NT2/D1 (cell line): ENCODE measurements at regions not wholly inside any gene's neighbourhood (a gene's known extent, or its start where the extent isn't known, plus 50 kb on each side); places are given as distances from the start of the nearest gene placed in this dataset.

Experiments used
- DNase-seq: peaks from one replicate; pipeline ENCODE4 v3.0.0-alpha.2; 2011; ENCODE audit warnings: low read depth, low spot score
- H3K27me3 ChIP-seq: 2 replicates; pipeline ENCODE4 v1.6.0; 2011; ENCODE audit warnings: mild to moderate bottlenecking; ENCODE audit not compliant: insufficient read length, insufficient read depth
- H3K36me3 ChIP-seq: 2 replicates; pipeline ENCODE4 v1.6.1; 2011; ENCODE audit warnings: mild to moderate bottlenecking, low read length, mixed read lengths; ENCODE audit not compliant: insufficient read depth, insufficient read length
- H3K4me1 ChIP-seq: 2 replicates; pipeline ENCODE4 v1.5.1; 2011; ENCODE audit not compliant: insufficient read depth, insufficient read length
- H3K4me3 ChIP-seq: 2 replicates; pipeline ENCODE4 v1.5.1; 2011; ENCODE audit warnings: low read depth; ENCODE audit not compliant: insufficient read length
- H3K9ac ChIP-seq: 2 replicates; pipeline ENCODE4 v1.6.0; 2011; ENCODE audit warnings: low read depth; ENCODE audit not compliant: insufficient read length
- H3K9me3 ChIP-seq: 2 replicates; pipeline ENCODE4 v1.5.1; 2011; ENCODE audit warnings: mild to moderate bottlenecking, low read length; ENCODE audit not compliant: insufficient read depth
- SUZ12 ChIP-seq: IDR thresholded peaks from 2 replicates; pipeline ENCODE4 v1.6.1; 2011; ENCODE audit not compliant: insufficient read length, insufficient read depth; ENCODE audit errors: extremely low read depth
- YY1 ChIP-seq: IDR thresholded peaks from 2 replicates; pipeline ENCODE4 v1.6.1; 2011; ENCODE audit not compliant: insufficient read length, insufficient read depth
- ZNF274 ChIP-seq: IDR thresholded peaks from 2 replicates; pipeline ENCODE4 v1.6.1; 2011; ENCODE audit warnings: mild to moderate bottlenecking, low read depth, low read length

- TF ChIP-seq ZNF274: no peak
- TF ChIP-seq YY1: no peak
- TF ChIP-seq SUZ12: no peak
- Histone ChIP-seq H3K9me3 (no peaks in the 10 kb centered on the region; the same call in 1 of the 2 replicates), H3K4me3 (no peak overlapping the region), H3K9ac (no peak overlapping the region), H3K4me1 (no peaks in the 10 kb centered on the region), H3K27me3 (no peaks in the 10 kb centered on the region), H3K36me3 (no peaks in the 10 kb centered on the region)
- DNase-seq: no peak
Observed at GRCh38 chr20:43798291-43799149, 71.7 kb upstream of the GTSF1L start.

- Histone ChIP-seq H3K4me3 (no peak overlapping the region), H3K9me3 (peaks cover 11% of the 10 kb centered on the region), H3K4me1 (no peaks in the 10 kb centered on the region), H3K36me3 (no peaks in the 10 kb centered on the region), H3K9ac (no peak overlapping the region), H3K27me3 (no peaks in the 10 kb centered on the region)
- DNase-seq: no peak
- TF ChIP-seq YY1 (no peak), SUZ12 (no peak), ZNF274 (no peak)
Observed at GRCh38 chr20:43794326-43794725, 67.5 kb upstream of the GTSF1L start.

- Histone ChIP-seq H3K9ac (no peak overlapping the region), H3K27me3 (no peaks in the 10 kb centered on the region), H3K9me3 (peaks cover 11% of the 10 kb centered on the region), H3K4me1 (no peaks in the 10 kb centered on the region), H3K4me3 (no peak overlapping the region), H3K36me3 (no peaks in the 10 kb centered on the region)
- no peak for TF ChIP-seq SUZ12
- TF ChIP-seq ZNF274: no peak
- TF ChIP-seq YY1: no peak
- no peak for DNase-seq
Observed at GRCh38 chr20:43789593-43789992, 62.8 kb upstream of the GTSF1L start.

- H3K9ac ChIP-seq: no peak overlapping the region
- H3K9me3 ChIP-seq: peaks cover 11% of the 10 kb centered on the region
- no peaks in the 10 kb centered on the region for H3K27me3 ChIP-seq
- no peak overlapping the region for H3K4me3 ChIP-seq
- TF ChIP-seq SUZ12: no peak
- H3K36me3 ChIP-seq: no peaks in the 10 kb centered on the region
- no peaks in the 10 kb centered on the region for H3K4me1 ChIP-seq
- DNase-seq: no peak
Observed at GRCh38 chr20:43787937-43788336, 61.1 kb upstream of the GTSF1L start.

- TF ChIP-seq YY1 (no peak), SUZ12 (no peak), ZNF274 (no peak)
- H3K9ac ChIP-seq: no peak overlapping the region
- DNase-seq: no peak
- no peaks in the 10 kb centered on the region for H3K36me3 ChIP-seq
- no peak overlapping the region for H3K4me3 ChIP-seq
- peaks cover 1% of the 10 kb centered on the region; the same call in 1 of the 2 replicates for H3K9me3 ChIP-seq
- no peaks in the 10 kb centered on the region for H3K27me3 ChIP-seq
- H3K4me1 ChIP-seq: no peaks in the 10 kb centered on the region
Observed at GRCh38 chr20:43786885-43787284, 60.1 kb upstream of the GTSF1L start.

GRCh38 chr20:43781215-43781614, 54.4 kb upstream of the GTSF1L start:
- DNase-seq: no peak
- Histone ChIP-seq H3K27me3 (no peaks in the 10 kb centered on the region), H3K4me3 (no peak overlapping the region), H3K36me3 (no peaks in the 10 kb centered on the region), H3K9ac (no peak overlapping the region), H3K4me1 (no peaks in the 10 kb centered on the region), H3K9me3 (no peaks in the 10 kb centered on the region; the same call in 1 of the 2 replicates)
- no peak for TF ChIP-seq ZNF274
- no peak for TF ChIP-seq SUZ12
- TF ChIP-seq YY1: no peak

- no peak overlapping the region for H3K4me3 ChIP-seq
Observed at GRCh38 chr20:43778375-43778774, 51.6 kb upstream of the GTSF1L start.

GRCh38 chr20:43776691-43777090, 49.9 kb upstream of the GTSF1L start:
- no peak for DNase-seq
- Histone ChIP-seq H3K4me1 (no peaks in the 10 kb centered on the region), H3K27me3 (no peaks in the 10 kb centered on the region), H3K4me3 (no peak overlapping the region), H3K9me3 (no peaks in the 10 kb centered on the region; the same call in 1 of the 2 replicates), H3K9ac (no peak overlapping the region), H3K36me3 (no peaks in the 10 kb centered on the region)
- no peak for TF ChIP-seq ZNF274
- TF ChIP-seq SUZ12: no peak
- TF ChIP-seq YY1: no peak

More at GRCh38 chr20:43778375-43778774, 51.6 kb upstream of the GTSF1L start:
- Histone ChIP-seq H3K27me3 (no peaks in the 10 kb centered on the region), H3K36me3 (no peaks in the 10 kb centered on the region), H3K9ac (no peak overlapping the region), H3K4me1 (no peaks in the 10 kb centered on the region), H3K9me3 (no peaks in the 10 kb centered on the region; the same call in 1 of the 2 replicates)
- no peak for DNase-seq
- TF ChIP-seq YY1 (no peak), ZNF274 (no peak), SUZ12 (no peak)
